ENCODE measurements at regions not wholly inside any gene's neighbourhood (a gene's known extent, or its start where the extent isn't known, plus 50 kb on each side); places are given as distances from the start of the nearest gene placed in this dataset.

DNA sequence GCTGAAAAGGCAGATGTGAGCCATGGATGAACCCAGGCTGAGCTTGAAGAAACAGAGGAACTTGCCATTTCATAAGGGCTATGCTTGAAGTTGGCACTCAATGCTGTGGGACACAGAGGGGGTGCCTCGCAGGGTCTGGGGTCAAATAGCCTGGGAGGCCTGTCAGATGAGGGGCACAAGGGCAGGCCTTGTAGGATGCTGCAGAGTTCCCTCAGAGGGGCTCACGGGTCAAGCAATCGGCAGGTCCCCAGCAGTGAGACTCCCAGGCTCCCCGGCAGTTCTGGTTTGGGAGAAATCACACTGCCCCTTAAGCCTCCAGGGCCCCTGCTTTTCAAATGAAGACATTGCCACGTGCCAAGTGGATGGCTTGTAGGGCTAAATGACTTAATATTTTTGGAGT, 116.7 kb upstream of the GRIK3 start:
- TF ChIP-seq, protein P1, sequence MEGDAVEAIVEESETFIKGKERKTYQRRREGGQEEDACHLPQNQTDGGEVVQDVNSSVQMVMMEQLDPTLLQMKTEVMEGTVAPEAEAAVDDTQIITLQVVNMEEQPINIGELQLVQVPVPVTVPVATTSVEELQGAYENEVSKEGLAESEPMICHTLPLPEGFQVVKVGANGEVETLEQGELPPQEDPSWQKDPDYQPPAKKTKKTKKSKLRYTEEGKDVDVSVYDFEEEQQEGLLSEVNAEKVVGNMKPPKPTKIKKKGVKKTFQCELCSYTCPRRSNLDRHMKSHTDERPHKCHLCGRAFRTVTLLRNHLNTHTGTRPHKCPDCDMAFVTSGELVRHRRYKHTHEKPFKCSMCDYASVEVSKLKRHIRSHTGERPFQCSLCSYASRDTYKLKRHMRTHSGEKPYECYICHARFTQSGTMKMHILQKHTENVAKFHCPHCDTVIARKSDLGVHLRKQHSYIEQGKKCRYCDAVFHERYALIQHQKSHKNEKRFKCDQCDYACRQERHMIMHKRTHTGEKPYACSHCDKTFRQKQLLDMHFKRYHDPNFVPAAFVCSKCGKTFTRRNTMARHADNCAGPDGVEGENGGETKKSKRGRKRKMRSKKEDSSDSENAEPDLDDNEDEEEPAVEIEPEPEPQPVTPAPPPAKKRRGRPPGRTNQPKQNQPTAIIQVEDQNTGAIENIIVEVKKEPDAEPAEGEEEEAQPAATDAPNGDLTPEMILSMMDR (IDR thresholded peaks at IDR 0.05): no peak
- no peak for TF ChIP-seq EZH2 (IDR thresholded peaks at IDR 0.05; ENCODE audit: borderline replicate concordance, insufficient read depth, low read depth, low read length, poor library complexity, severe bottlenecking)
